ENCODE measurements at regions not wholly inside any gene's neighbourhood (a gene's known extent, or its start where the extent isn't known, plus 50 kb on each side); places are given as distances from the start of the nearest gene placed in this dataset.

DNA sequence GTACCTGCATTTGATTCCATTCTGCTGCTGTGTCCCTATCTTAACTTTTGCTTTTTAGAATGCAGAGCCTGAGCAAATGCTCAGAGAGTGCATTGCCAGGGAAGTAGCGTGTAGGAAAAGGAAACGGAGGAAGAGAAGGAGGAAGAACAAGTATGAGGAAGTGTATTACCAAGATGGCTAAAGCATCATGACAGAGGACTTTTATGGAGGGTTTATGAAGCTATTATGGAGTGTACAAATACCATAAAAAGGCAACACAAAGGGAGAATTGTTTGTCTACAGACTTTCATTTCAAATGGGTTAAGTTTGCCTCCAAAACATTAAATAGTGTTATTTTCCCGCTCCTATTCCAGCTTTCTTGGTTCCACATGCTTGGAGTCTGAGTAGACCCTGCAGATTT, 1899.8 kb upstream of the NUDT12 start:
- TF ChIP-seq, protein P1, sequence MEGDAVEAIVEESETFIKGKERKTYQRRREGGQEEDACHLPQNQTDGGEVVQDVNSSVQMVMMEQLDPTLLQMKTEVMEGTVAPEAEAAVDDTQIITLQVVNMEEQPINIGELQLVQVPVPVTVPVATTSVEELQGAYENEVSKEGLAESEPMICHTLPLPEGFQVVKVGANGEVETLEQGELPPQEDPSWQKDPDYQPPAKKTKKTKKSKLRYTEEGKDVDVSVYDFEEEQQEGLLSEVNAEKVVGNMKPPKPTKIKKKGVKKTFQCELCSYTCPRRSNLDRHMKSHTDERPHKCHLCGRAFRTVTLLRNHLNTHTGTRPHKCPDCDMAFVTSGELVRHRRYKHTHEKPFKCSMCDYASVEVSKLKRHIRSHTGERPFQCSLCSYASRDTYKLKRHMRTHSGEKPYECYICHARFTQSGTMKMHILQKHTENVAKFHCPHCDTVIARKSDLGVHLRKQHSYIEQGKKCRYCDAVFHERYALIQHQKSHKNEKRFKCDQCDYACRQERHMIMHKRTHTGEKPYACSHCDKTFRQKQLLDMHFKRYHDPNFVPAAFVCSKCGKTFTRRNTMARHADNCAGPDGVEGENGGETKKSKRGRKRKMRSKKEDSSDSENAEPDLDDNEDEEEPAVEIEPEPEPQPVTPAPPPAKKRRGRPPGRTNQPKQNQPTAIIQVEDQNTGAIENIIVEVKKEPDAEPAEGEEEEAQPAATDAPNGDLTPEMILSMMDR (conservative IDR thresholded peaks at IDR 0.05; ENCODE audit: low read depth, low read length): no peak
- TF ChIP-seq EZH2 (IDR thresholded peaks at IDR 0.05; ENCODE audit: borderline replicate concordance, low read depth, low read length, poor library complexity, severe bottlenecking): no peak

Measured in A673 (cell line).